Esophagus squamous epithelium (tissue), 4 donors: ENCODE measurements at regions not wholly inside any gene's neighbourhood (a gene's known extent, or its start where the extent isn't known, plus 50 kb on each side); places are given as distances from the start of the nearest gene placed in this dataset.

Experiments used
- POLR2A ChIP-seq, 4 donors: fragments of 450-650 bp; IDR thresholded peaks; one replicate each; pipeline ENCODE4 v1.6.1; 2017; ENCODE audit warnings: antibody characterized with exemption in 4 of 4, mild to moderate bottlenecking in 4 of 4, moderate library complexity in 3 of 4
- TF ChIP-seq, protein P1 (sequence below), 6 experiments: fragments of 450-650 bp in 4 of 6; fragments of 200-600 bp in 2 of 6; sonication (generic) in 2 of 6; IDR thresholded peaks; one replicate each; pipeline ENCODE4 v1.5.1; 2016 to 2019; ENCODE audit warnings: antibody characterized with exemption in 6 of 6, mild to moderate bottlenecking in 4 of 6, moderate library complexity in 4 of 6

DNA sequence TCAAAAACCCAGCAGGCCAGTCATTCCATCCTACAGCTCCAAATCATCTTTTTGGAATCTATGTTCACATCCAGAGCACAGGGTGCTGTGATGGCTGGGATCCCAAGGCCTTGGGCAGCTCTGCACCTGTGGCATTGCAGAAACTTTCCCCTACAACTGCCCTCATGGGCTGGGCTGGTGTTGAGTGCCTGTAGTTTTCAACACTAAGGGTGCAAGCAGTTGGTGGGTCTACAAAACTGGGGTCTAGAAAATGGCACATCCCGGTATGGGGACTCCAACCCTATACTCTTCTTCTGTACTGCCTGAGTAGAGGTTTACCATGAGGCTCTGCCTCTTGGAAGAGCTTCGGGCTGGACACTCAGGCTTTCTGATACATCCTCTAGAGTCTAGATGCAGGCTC, 95.2 kb upstream of the TEKT4 start:
- no peak for TF ChIP-seq POLR2A (IDR thresholded peaks at IDR 0.05)
- TF ChIP-seq, protein P1, sequence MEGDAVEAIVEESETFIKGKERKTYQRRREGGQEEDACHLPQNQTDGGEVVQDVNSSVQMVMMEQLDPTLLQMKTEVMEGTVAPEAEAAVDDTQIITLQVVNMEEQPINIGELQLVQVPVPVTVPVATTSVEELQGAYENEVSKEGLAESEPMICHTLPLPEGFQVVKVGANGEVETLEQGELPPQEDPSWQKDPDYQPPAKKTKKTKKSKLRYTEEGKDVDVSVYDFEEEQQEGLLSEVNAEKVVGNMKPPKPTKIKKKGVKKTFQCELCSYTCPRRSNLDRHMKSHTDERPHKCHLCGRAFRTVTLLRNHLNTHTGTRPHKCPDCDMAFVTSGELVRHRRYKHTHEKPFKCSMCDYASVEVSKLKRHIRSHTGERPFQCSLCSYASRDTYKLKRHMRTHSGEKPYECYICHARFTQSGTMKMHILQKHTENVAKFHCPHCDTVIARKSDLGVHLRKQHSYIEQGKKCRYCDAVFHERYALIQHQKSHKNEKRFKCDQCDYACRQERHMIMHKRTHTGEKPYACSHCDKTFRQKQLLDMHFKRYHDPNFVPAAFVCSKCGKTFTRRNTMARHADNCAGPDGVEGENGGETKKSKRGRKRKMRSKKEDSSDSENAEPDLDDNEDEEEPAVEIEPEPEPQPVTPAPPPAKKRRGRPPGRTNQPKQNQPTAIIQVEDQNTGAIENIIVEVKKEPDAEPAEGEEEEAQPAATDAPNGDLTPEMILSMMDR (IDR thresholded peaks at IDR 0.05): no peak
